GM19397 (cell line): ENCODE measurements at regions not wholly inside any gene's neighbourhood (a gene's known extent, or its start where the extent isn't known, plus 50 kb on each side); places are given as distances from the start of the nearest gene placed in this dataset.
A peak's percentile ranks its signal among the peaks of the same experiment; 100 is the strongest.
"Not testable (repeated sequence)": the region's sequence is repeated elsewhere in the genome, so short reads cannot be mapped to it uniquely, and the experiment has no call there.

ENCODE experiments used
- ATAC-seq: cut with Tn5 transposase; IDR thresholded peaks from one replicate; pipeline ENCODE4 v1.9.1; 2021; ENCODE audit warnings: mild to moderate bottlenecking, moderate library complexity; ENCODE audit not compliant: unreplicated experiment

- not testable (repeated sequence) for ATAC-seq
Measured at GRCh38 chr1:168461108-168461507, 82.7 kb downstream of the XCL2 start.

- ATAC-seq = not testable (repeated sequence)
Measured at GRCh38 chr1:168457296-168457695, 86.5 kb downstream of the XCL2 start.

GRCh38 chr1:168455764-168456163, 88.0 kb downstream of the XCL2 start:
- ATAC-seq = no peak

GRCh38 chr1:168454211-168454815, 89.5 kb downstream of the XCL2 start:
- ATAC-seq = no peak

- no peak for ATAC-seq
Measured at GRCh38 chr1:168453056-168453455, 90.7 kb downstream of the XCL2 start.

GRCh38 chr1:168452329-168452728, 91.5 kb downstream of the XCL2 start:
- no peak for ATAC-seq

GRCh38 chr1:168447871-168448270, 95.9 kb downstream of the XCL2 start:
- no peak for ATAC-seq

GRCh38 chr1:168446081-168446480, 97.7 kb downstream of the XCL2 start:
- no peak for ATAC-seq

- ATAC-seq = no peak
Measured at GRCh38 chr1:168443899-168444298, 99.9 kb downstream of the XCL2 start.

GRCh38 chr1:168443356-168443755, 100.4 kb downstream of the XCL2 start:
- no peak for ATAC-seq

GRCh38 chr1:168442931-168443330, 100.9 kb downstream of the XCL2 start:
- no peak for ATAC-seq

GRCh38 chr1:168441745-168442144, 102.1 kb downstream of the XCL2 start:
- ATAC-seq = no peak

- ATAC-seq = peak; percentile 79
Measured at GRCh38 chr1:168439456-168440375, 104.1 kb downstream of the XCL2 start.

- no peak for ATAC-seq
Measured at GRCh38 chr1:168438626-168439025, 105.2 kb downstream of the XCL2 start.

- ATAC-seq = no peak
Measured at GRCh38 chr1:168437821-168438220, 106.0 kb downstream of the XCL2 start.

GRCh38 chr1:168435439-168435838, 108.4 kb downstream of the XCL2 start:
- ATAC-seq = no peak

- ATAC-seq = no peak
Measured at GRCh38 chr1:168433238-168433637, 110.6 kb downstream of the XCL2 start.

- no peak for ATAC-seq
Measured at GRCh38 chr1:168431882-168432281, 111.9 kb downstream of the XCL2 start.

GRCh38 chr1:168430321-168430720, 113.5 kb downstream of the XCL2 start:
- no peak for ATAC-seq

GRCh38 chr1:168428063-168428731, 115.6 kb downstream of the XCL2 start:
- ATAC-seq = no peak

- ATAC-seq = no peak
Measured at GRCh38 chr1:168427051-168427450, 116.7 kb downstream of the XCL2 start.

- no peak for ATAC-seq
Measured at GRCh38 chr1:168424281-168424680, 119.5 kb downstream of the XCL2 start.
